Right lobe of liver (tissue), 4 donors: ENCODE measurements at regions not wholly inside any gene's neighbourhood (a gene's known extent, or its start where the extent isn't known, plus 50 kb on each side); places are given as distances from the start of the nearest gene placed in this dataset.

ENCODE experiments used
- POLR2A ChIP-seq: fragments of 450-650 bp; IDR thresholded peaks from one replicate; pipeline ENCODE4 v1.6.1; 2017; ENCODE audit warnings: antibody characterized with exemption, mild to moderate bottlenecking
- TF ChIP-seq, protein P1 (sequence below), 4 donors: fragments of 200-600 bp in 3 of 4; fragments of 450-650 bp in 1 of 4; IDR thresholded peaks; one replicate each; pipeline versions ENCODE4 v1.5.1 to v1.8.0; 2016 to 2022; ENCODE audit warnings: antibody characterized with exemption in 4 of 4, mild to moderate bottlenecking in 2 of 4
- donor health status: DM: no; HTN: no; CAD: no.
- donor health status: DM: no; HTN: no; CAD: no.
- donor health status: DM: no; HTN: yes; CAD: no.

DNA sequence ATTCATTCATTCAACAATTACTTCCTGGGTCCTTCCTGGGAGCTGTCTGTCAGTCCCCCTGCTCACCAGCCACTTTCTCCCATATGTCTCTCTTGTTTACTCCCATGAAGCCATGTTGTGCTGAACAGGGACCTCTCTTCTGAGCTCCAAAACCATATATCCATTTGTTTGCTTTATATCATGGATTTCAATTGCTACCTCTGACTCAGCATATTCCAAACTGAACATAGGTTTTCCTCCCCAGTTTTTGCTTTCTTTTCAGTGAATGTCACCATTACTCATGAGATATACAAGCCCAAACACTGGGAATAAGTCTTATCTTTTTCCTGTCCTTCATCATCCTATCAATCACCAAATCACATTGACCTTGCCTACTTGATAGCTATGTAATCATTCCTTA is 152.5 kb upstream of the P2RY1 start:
- TF ChIP-seq, protein P1, sequence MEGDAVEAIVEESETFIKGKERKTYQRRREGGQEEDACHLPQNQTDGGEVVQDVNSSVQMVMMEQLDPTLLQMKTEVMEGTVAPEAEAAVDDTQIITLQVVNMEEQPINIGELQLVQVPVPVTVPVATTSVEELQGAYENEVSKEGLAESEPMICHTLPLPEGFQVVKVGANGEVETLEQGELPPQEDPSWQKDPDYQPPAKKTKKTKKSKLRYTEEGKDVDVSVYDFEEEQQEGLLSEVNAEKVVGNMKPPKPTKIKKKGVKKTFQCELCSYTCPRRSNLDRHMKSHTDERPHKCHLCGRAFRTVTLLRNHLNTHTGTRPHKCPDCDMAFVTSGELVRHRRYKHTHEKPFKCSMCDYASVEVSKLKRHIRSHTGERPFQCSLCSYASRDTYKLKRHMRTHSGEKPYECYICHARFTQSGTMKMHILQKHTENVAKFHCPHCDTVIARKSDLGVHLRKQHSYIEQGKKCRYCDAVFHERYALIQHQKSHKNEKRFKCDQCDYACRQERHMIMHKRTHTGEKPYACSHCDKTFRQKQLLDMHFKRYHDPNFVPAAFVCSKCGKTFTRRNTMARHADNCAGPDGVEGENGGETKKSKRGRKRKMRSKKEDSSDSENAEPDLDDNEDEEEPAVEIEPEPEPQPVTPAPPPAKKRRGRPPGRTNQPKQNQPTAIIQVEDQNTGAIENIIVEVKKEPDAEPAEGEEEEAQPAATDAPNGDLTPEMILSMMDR (IDR thresholded peaks at IDR 0.05), result no peak
- no peak for TF ChIP-seq POLR2A
